ENCODE measurements at regions not wholly inside any gene's neighbourhood (a gene's known extent, or its start where the extent isn't known, plus 50 kb on each side); places are given as distances from the start of the nearest gene placed in this dataset.

DNA sequence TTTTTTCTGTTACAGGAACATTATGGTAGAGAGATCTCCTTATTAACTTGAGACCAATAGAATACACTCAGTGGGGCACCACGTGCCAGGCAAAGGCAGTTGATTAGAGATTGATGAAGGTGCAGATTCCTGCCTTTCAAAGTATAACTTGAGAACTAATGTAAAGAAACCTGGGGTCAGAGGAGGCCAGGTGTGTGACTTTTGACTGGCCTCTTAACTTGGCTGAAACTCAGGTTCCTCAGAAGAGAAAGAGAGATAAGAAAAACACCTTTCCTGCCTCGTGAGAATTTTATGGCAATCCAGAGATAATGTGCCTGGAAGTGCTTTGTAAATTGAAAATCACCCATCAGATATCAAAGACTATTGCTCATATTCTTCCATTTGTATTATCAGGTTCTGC is 110.7 kb upstream of the GZMB start:
- H3K9me3 Mint-ChIP-seq, result no peaks in the 10 kb centered on the region; the same call in 1 of the 2 replicates
- TF ChIP-seq CTCF (IDR thresholded peaks at IDR 0.05), result no peak
- H3K4me3 Mint-ChIP-seq, result no peak overlapping the region
- peaks cover 12% of the 10 kb centered on the region; the same call in 1 of the 2 replicates for H3K4me1 Mint-ChIP-seq (ENCODE audit: low read depth)
- no peak for DNase-seq
- H3K27me3 Mint-ChIP-seq (ENCODE audit: insufficient read depth), result peaks cover 3% of the 10 kb centered on the region
- H3K36me3 Mint-ChIP-seq (ENCODE audit: low read depth), result no peaks in the 10 kb centered on the region
- H3K27ac Mint-ChIP-seq, result no peak overlapping the region

- no peaks in the 10 kb centered on the region for H3K36me3 Mint-ChIP-seq (ENCODE audit: low read depth)
- no peak overlapping the region for H3K4me3 Mint-ChIP-seq
- TF ChIP-seq CTCF (IDR thresholded peaks at IDR 0.05), result no peak
- peaks cover 3% of the 10 kb centered on the region for H3K27me3 Mint-ChIP-seq (ENCODE audit: insufficient read depth)
- peak; percentile 55 for DNase-seq
- H3K27ac Mint-ChIP-seq, result no peak overlapping the region
- H3K4me1 Mint-ChIP-seq (ENCODE audit: low read depth), result peaks cover 12% of the 10 kb centered on the region; the same call in 1 of the 2 replicates
- H3K9me3 Mint-ChIP-seq, result no peaks in the 10 kb centered on the region; the same call in 1 of the 2 replicates
Measured at GRCh38 chr14:24741871-24742270, 107.9 kb upstream of the GZMB start.

DNA sequence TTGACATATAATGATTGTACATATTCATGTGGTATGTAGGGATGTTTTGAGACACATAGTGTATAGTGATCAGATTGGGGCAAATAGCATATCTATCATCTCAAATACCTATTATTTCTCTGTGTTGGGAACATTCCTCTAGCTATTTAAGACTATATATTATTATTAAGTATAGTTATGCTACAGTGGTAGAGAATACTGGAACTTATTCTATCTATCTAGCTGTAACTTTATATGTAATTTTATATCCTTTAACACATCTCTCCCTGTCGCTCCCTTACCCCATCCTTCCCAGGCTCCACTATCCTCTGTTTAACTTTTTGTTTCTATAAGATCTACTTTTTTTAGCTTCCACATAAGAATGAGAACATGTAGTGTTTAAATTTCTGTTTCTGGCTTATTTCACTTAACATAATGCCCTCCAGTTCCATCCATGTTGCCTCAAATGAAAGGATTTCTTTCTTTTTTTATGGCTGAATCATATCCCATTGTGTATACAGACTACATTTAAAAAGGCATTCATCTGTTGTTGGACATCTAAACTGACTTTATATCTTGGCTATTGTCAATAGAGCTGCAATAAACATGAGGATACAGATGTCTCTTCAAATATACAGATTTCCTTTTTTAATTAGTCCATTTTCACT is 102.1 kb upstream of the GZMB start:
- H3K27ac Mint-ChIP-seq, result no peak overlapping the region
- H3K4me3 Mint-ChIP-seq, result no peak overlapping the region
- no peak for DNase-seq
- no peaks in the 10 kb centered on the region for H3K36me3 Mint-ChIP-seq (ENCODE audit: low read depth)
- TF ChIP-seq CTCF (IDR thresholded peaks at IDR 0.05), result no peak
- H3K4me1 Mint-ChIP-seq (ENCODE audit: low read depth), result no peaks in the 10 kb centered on the region
- no peaks in the 10 kb centered on the region for H3K9me3 Mint-ChIP-seq
- H3K27me3 Mint-ChIP-seq (ENCODE audit: insufficient read depth), result peaks cover 3% of the 10 kb centered on the region

DNA sequence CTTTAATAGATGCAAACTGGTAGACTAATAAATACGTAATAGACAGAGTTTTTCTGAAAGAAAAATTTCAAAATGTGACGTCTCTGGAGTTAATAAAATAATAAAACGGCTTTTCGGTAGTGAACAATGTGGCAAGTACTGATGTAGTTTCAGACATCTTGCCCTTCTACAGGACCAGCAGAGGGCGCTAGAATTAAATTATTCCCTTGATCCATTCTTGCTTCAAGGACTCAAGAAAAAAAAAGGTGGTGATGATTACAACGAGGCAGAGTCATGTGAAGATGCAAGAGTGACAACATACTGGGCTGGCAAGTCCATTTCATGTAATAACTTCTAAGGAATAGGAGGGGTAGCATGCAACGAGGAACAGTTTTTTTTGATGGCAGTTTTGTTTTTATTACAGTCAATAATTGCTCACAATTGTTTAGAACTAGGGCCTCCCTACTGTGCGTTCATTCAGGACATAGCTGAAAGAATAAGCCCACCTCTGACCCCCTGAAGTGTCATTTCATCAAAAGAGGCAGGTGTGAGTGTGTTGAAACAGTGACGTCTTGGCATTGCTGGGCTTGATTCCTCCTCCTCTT is 101.0 kb upstream of the GZMB start:
- H3K4me3 Mint-ChIP-seq, result no peak overlapping the region
- no peaks in the 10 kb centered on the region for H3K9me3 Mint-ChIP-seq
- peaks cover 3% of the 10 kb centered on the region for H3K27me3 Mint-ChIP-seq (ENCODE audit: insufficient read depth)
- peak; percentile 63 for DNase-seq
- H3K27ac Mint-ChIP-seq, result no peak overlapping the region
- peak; percentile 91 for TF ChIP-seq CTCF (IDR thresholded peaks at IDR 0.05)
- no peaks in the 10 kb centered on the region for H3K4me1 Mint-ChIP-seq (ENCODE audit: low read depth)
- H3K36me3 Mint-ChIP-seq (ENCODE audit: low read depth), result no peaks in the 10 kb centered on the region

GRCh38 chr14:24726480-24726879 is 92.5 kb upstream of the GZMB start:
- no peaks in the 10 kb centered on the region for H3K36me3 Mint-ChIP-seq (ENCODE audit: low read depth)
- DNase-seq, result no peak
- H3K9me3 Mint-ChIP-seq, result no peaks in the 10 kb centered on the region
- no peak overlapping the region for H3K4me3 Mint-ChIP-seq
- H3K27ac Mint-ChIP-seq, result no peak overlapping the region
- no peak for TF ChIP-seq CTCF (IDR thresholded peaks at IDR 0.05)
- no peaks in the 10 kb centered on the region for H3K4me1 Mint-ChIP-seq (ENCODE audit: low read depth)
- H3K27me3 Mint-ChIP-seq (ENCODE audit: insufficient read depth), result peaks cover 3% of the 10 kb centered on the region
